ENCODE measurements at regions not wholly inside any gene's neighbourhood (a gene's known extent, or its start where the extent isn't known, plus 50 kb on each side); places are given as distances from the start of the nearest gene placed in this dataset.
A peak's percentile ranks its signal among the peaks of the same experiment; 100 is the strongest.

DNA sequence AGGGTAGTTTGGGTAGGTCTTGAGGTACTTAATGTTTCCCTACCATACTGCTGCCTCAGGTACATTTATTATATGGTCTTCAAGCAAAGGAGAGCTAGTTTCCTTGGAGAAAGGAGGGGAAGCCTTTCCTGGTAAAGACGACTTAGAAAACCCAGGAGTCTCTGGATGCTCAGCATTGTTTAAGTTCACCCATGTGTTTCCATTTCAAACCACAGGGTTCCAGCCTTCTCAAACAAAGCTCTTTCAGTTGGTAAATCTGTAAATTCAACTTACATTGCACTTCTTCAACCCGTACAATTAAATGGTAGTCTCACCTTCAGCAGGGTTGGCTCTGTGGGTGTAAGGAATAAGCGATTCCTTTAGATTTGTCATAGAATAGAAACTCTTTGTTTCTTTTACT, 111.9 kb upstream of the UNC5C start:
- no peak for DNase-seq

DNA sequence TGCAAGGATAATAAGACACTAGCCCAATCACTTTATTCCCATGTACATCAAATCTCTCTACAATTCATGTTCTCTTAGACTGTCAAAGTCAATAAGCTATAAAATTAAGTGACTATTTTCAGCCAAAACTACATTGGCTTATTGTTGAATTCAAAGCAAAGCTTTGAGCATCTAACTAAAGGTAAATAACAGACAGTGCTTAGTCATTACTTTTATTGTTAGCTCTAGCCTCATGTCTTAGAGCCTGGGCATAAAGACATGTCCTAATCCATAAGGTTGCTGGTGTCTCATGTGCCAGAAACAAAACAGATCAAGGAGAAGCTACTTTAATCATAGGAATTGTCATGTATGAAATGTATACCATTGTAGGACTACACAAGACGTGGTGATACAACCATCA, 103.1 kb upstream of the UNC5C start:
- no peak for DNase-seq

DNA sequence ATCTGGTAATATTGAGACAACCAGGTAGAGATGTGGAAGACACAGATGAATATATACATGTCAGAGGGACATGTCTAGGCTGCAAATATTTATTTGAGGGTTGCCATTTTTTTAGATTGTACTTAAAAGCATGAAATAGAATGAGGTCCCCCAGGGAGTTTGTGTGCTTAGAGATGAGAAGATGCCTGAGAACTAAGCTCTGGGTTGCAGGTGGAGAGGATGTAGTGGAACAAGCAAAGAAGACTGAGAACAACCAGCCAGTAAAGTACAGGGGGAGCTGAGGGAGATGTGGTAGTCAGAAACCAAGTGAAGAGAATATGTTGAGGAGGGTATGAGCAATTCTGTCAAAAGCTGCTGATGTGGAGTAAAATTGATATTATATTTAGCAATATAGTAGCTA, 95.6 kb upstream of the UNC5C start:
- DNase-seq, result no peak

DNA sequence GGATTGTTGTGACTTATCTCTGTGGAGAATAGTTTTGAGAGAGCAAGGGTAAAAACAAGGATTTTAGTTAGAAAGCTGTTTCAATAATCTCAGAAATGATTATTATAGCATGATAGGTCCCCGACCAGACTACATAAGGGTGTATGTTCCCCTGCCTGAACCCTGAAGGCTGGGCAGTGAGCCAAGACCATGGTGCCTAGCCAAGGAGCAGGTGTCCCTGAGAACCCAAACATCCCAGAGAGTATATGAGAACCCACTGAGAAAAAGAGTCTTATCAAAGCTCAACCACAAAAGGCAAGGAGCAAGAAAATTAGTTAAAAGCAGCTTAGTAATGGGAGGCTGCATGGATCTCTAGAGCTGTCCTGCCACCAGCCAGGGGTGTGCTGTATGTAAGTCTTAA, 94.9 kb upstream of the UNC5C start:
- no peak for DNase-seq

DNA sequence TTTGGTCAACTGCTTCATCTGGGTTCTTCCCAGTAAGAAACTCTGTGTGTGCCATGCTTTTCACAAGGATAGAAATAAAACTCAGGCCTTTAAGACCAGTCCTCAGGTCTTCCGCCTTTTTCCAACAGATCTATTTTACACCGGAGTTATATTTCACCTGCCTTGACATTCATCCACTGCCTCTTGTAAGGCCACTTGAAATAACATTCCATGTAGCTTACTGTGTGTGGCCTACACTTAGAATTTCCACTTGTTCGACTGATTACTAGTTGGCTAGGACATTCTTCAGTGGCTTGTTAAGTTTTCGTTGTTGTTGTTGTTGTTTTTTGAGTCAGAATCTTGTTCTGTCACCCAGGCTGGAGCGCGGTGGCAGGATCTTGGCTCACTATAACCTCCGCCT, 92.8 kb upstream of the UNC5C start:
- DNase-seq, result no peak

DNA sequence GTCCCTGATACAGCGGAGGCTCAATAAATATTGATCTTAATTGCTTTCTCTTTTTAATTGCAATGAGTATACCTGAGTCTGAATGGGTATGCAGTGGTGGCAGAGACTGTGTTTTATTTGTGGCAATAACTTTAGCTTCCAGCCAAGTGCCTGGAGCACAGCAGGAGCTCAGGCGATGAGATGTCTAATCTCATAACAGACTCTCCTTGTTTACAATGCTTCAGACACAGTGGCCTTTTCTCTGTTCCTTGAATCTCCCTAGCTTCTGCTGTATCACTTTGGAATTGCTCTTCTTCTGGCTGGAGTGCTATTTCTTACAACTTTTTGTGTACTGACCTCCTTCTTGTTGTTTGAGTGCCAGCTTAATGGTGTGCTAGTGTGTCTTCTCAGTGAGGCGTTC, 91.5 kb upstream of the UNC5C start:
- DNase-seq, result no peak

DNA sequence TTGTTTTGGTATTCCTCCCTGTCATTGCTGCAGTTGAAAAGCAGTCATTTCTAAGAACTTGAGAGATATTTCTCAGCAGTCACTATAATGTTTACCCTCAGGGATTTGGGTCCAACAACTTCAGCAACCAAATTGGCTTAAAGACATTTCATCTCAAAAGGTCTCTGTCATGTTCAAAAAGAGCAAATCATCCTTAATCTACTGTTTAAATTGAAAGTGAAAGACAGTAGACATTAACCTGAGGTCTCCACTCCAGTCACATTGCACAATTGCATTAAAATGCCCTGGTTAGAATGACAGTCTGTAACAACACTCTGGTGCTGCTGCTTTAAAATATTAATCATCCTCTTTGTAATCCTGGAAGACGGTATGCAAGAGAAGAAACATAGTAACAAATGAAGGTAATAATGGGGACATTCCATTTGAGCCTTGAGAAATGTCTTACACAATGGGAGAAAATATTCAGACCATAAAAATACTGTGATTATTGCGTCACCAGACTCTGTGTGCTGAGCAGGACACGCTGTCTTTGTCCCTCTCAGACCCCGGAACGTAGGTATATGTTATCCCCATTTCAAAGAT, 90.2 kb upstream of the UNC5C start:
- no peak for DNase-seq

DNA sequence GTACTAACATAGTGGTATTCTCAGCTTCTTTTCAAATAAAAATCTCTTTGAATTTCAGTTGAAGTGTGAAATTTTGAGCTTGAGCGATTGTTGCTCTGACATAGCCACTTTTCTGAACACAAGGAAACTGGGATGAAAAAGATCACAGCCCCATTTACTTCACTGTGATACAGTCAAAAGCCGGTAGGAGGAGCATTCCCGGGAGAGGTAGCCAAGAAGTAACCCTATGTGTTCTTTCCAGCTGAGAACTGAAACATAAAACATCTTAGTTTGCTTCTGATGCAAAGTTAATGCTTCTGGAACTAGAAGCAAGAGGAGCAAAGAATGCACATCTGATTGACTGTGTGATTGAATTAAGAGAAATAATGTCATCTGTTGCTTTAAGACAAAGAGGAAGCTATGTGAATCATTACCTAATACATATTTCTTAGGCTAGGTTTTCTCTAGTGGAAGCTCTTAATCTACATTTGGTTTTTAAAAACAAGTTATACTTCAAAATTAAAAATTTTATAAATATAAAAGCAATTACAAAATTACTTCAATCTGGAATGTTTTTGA, 88.3 kb upstream of the UNC5C start:
- DNase-seq, result no peak

DNA sequence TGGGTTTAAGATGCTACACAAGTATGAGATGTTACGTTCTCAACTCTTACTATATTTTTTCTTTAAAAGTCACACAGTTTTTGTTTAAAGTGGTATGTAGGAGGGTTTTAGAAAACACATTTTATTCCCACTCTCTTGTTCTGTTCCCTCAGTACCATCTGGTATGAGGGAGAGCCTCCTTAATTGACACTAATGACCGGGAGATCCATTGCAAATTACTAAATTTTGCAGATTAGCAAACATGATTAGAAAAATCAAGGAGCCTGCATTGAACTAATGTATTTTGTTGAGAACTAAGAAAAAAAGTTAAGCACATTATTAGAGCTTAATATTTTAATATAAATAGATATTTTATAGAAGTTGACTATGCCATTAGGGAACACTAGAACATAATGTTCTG, 87.3 kb upstream of the UNC5C start:
- DNase-seq, result no peak

DNA sequence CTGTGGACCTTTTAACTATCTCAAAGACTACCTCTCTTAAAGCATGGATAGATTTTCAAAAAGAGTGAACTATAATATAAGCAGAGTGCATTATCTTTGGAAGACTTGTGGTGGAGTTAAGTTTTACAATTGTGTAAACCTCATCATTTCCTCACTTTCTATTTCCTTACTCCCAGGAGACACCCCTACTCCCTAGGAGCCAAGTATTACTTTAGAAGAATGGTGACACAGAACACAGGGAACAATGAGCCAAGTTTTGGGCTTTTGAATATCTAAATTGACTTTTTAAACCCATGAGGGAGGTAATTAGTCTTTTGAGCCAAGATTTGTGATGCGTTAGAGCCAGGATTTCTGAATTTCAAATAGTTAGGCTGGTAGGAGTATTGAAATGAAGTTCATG, 78.9 kb upstream of the UNC5C start:
- no peak for DNase-seq

DNA sequence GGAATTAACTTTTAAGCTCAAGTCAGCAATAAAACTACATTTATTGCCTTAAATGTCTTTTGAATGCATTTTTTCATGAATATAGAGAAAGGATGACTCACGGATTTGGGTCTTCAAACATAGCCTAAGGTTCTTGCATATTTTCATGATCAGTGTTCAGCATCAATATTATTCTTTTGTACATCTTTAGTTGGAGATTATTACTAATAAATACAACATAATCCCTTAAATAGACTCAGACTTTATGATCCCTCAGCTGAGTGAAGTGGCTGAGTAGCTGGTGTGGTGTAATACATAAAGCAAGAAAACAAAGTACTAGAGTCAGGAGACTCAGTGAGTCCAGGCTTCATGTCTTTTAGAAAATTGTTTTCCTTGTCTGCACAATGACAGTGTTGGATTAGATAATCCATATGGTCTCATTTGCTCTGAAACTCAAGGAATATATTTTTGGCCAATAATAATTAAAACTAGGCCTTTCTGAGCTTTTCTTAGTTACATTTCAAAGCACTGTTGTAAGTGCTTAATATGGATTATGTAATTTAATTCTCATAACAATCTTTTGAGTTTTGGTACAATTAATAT, 78.3 kb upstream of the UNC5C start:
- DNase-seq, result peak; percentile 22

DNA sequence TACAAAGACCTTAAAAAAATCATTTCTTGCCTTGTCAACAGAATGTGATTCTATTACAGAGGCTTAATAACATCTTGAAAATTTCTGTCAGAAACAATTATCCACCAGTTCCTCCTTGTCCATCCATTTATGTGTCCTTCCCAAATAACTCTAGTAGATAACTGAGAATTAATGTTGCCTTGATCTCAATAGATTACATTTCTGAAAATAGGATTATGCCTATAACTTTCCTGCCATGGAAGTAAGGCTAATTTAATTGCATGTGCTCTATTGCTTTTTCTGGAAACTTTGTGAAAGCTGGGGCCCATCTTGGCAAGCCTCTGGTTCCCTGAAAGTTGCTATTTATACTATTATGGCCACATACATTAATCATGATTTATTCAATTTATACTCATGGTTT, 76.2 kb upstream of the UNC5C start:
- DNase-seq, result no peak

DNA sequence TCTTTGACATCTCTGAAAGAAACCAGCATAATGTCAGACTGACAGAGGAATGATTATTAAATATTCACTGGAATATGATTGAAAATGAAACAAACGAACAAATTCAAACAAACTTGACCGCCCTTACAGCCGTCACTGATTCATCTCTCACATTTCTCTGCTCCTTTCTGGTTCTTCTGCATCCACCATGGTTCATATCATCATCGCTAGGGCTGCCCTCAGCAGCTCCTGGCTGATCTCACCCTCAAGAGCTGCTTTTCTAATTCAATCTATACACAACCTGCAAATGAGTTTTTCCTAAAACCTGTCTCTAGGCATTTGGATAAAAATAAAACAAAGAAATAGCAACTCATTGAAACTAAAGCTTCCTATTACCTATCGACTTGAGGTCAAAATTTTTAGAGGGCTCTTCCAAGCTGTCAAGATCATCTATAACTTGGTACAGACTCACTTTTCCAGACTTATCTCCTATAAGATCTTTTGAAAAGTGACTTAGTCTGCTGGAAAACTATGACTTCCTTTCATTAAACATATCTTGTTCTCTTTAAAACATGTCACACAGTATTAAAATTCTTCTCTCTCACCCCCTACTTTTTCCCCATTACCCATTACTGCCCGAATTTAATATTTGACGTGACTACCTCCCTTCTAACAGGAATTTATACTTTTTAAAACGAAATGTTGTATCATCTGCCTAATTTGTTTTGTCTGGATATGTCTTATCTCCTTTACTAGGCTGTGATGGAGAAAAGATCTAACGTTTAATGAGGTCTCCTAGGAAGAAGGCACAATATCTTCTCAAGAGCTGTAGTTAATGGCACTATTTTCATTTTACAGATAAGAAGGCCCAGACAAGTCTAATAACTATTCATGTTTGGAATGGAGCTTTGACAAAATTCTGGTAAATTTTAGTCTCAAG, 71.0 kb upstream of the UNC5C start:
- no peak for DNase-seq

DNA sequence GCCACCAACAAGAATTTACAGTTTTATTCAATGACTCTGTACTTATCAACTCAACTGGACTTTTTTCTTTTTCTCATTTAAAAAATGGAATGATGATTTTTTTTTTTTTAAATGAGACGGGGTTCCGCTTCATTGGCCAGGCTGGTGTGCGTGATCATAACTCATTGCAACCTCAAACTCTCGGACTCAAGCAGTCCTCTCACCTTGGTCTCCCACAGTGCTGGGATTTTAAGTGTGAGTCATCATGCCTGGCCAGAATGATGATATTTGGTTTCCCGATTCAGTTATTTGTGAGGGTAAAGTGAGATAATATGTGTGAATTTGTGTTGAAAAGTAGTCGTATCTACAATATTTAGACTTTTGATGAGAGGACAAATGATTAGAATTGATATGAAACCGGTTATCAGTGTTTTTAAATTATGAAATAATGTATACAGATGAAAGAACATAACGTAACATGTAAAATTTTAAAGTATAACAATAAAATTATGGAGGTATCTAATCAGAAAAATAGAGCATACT, 66.0 kb upstream of the UNC5C start:
- no peak for DNase-seq

DNA sequence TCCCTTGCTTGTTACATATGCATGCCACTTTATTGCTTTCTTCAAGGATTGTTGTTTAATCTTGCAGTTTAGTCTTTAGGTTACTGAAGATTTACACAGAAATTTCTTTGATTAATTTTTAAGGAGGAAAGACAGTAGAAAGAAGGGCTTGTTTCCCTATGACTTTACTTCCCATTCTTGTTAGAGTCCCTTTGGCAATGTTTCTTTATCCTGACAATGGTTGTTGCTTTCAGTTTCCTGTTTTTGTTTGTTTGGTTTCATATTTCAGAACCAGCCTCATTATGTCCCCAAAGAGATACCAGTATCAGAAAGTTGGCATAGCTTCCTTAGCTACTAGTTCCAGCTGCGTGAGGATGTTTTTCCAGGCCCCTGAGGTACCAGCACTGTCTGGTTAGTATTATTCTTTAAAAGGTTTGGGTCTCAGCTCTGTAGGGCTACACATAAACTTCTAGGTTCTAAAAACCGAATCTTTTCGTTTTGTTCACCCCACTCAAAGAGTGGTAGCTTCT, 61.3 kb upstream of the UNC5C start:
- no peak for DNase-seq

DNA sequence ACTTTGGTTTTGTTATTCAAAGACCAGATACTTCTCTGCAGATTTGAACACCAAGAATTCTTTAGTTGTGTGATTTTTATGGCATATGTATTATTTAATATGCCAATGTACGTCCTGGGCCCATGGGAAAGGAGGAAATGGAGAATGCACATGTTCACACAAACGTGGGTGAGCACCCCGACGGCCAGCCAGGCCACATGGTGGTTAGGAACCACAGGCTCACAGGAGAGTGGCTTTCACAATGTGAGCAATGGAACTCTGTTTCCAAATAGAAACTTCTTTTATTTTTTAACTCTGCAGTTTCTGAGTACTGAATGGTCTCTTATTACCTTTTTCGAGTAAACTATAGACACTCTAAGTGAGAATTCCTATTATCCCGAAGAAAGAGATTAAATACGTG, 58.0 kb upstream of the UNC5C start:
- no peak for DNase-seq

DNA sequence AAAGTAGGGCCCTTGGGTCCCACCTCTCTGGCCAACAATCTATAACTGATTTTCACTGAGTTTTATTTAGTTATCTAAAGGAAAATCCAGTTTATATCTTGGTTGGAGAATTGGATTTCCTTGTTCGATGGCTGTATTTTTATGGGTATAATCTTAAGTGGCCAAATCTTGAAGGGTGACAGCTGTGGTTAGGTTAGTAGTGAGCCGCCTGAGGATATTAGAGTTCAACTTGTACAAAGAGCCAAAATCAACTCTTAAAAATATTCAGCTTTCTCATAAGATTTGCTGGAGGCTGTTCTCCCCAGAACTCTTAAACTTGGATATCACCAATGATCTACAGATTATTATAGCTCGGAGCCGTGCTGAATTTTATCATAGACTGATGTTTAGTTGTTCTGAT, 54.6 kb upstream of the UNC5C start:
- DNase-seq, result no peak

DNA sequence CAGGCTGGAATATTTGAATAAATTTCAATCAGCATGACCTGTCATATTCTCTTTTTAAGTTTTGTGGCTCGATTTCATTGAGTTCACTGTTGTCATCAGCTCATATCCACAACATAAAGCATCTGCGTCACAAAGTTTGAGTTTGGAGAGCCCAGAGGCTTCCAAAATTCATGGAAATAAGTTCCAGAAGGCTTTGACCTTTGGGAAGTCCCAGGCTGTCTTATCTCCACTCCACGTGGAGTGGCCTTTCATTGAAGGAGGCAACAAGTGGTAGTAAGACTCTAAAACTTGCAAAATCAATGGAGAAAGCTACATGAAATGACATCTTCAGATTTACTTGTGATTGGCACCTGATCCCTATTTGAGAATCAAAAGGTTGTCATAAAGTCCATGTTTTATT, 54.1 kb upstream of the UNC5C start:
- no peak for DNase-seq

DNA sequence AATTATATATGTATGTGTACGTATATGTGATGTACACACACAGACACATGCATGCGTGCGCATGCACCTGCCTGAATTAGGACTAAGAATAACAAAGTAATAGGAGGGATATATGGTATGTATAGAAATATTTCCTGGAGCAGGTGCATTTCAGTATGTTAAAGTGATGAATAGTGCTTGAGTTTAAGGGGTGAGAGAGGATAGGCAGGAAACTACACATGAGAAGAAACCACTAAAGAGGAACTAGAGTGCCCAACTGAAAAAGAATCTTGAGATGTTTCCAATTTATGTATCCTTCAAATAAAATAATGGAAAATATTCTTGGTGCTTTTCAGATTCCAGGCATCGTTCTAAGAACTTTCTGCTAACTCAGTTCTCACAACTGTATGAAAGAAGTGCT, 52.6 kb upstream of the UNC5C start:
- DNase-seq, result no peak

DNA sequence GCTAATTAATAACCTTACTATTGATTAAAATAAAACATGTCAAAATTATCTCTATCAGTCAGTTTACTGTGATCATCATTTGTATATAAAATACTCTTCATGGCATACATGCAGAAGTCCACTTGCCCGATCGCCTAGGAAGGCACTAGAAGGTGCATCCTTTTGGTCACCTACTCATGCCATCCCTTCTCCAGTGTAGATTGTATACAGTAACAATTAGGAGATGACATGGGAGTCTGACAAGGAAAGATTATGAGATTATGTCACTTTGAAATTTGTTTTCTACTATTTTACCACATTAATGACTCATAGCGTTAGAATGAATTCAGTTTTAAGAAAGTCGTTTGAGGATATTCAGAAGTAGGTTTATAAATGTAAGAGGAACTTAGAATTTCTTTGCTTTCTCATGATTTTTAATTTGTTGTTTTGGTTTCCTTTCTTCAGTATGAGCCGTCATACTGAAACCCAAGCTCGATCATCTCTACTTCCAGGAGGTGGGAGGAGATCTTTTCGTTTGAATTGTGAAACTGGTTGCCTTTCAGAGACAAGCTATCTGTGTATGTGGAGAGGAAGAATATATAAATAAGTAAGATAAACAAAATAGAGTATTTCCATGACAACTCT, 51.1 kb upstream of the UNC5C start:
- no peak for DNase-seq

Measured in fibroblast of skin of scalp (primary cell).